Gastroesophageal sphincter (tissue), 4 donors: ENCODE measurements at regions not wholly inside any gene's neighbourhood (a gene's known extent, or its start where the extent isn't known, plus 50 kb on each side); places are given as distances from the start of the nearest gene placed in this dataset.
"Not testable (repeated sequence)": the region's sequence is repeated elsewhere in the genome, so short reads cannot be mapped to it uniquely, and the experiment has no call there.

Source experiments
- ATAC-seq: fragments of 150-250 bp; one replicate; pipeline ENCODE4 v1.9.1; 2016; ENCODE audit warnings: mild to moderate bottlenecking, moderate library complexity
- H3K27ac ChIP-seq, 4 donors: fragments of 200-600 bp; sonication (generic) in 3 of 4; 1 replicate in 3 of 4; 2 replicates in 1 of 4; pipeline ENCODE4 v1.5.1; 2016 to 2019
- H3K27me3 ChIP-seq: fragments of 200-600 bp; sonication (generic); one replicate; pipeline ENCODE4 v1.5.1; 2019
- H3K36me3 ChIP-seq, 2 donors: fragments of 200-600 bp; sonication (generic); one replicate each; pipeline ENCODE4 v1.5.1; 2019; ENCODE audit warnings: control low read depth in 1 of 2
- H3K4me1 ChIP-seq, 3 donors: fragments of 200-600 bp; sonication (generic); 1 replicate in 2 of 3; 2 replicates in 1 of 3; pipeline ENCODE4 v1.5.1; 2016 to 2019; ENCODE audit warnings: control low read depth in 2 of 3
- H3K4me3 ChIP-seq, 2 donors: fragments of 200-600 bp; sonication (generic); one replicate each; pipeline ENCODE4 v1.5.1; 2019; ENCODE audit warnings: mild to moderate bottlenecking in 1 of 2, moderate library complexity in 1 of 2
- H3K9me3 ChIP-seq, 3 donors: fragments of 200-600 bp; sonication (generic); one replicate each; pipeline ENCODE4 v1.5.1; 2017 to 2019; ENCODE audit warnings: control low read depth in 2 of 3
- EP300 ChIP-seq: sonication (generic); formaldehyde crosslinking; IDR thresholded peaks from one replicate; pipeline ENCODE4 v1.6.1; 2017; ENCODE audit warnings: antibody characterized with exemption, mild to moderate bottlenecking
- POLR2A ChIP-seq, 2 donors: fragments of 450-650 bp; IDR thresholded peaks; one replicate each; pipeline ENCODE4 v1.6.1; 2017; ENCODE audit warnings: antibody characterized with exemption in 2 of 2, mild to moderate bottlenecking in 2 of 2, moderate library complexity in 1 of 2
- POLR2AphosphoS5 ChIP-seq: sonication (generic); formaldehyde crosslinking; IDR thresholded peaks from one replicate; pipeline ENCODE4 v1.6.1; 2017; ENCODE audit warnings: antibody characterized with exemption
- WGBS, 2 donors: methylation state at CpG; one replicate each; pipeline ENCODE4 v1.1.5; 2018; ENCODE audit warnings: low coverage in 1 of 2; 5-methylcytosine and 5-hydroxymethylcytosine counted together
- TF ChIP-seq, protein P1 (sequence below), 4 experiments: fragments of 200-600 bp in 2 of 4; fragments of 450-650 bp in 2 of 4; sonication (generic) in 1 of 4; IDR thresholded peaks; one replicate each; pipeline ENCODE4 v1.5.1; 2017 to 2019; ENCODE audit warnings: antibody characterized with exemption in 4 of 4, mild to moderate bottlenecking in 2 of 4, moderate library complexity in 2 of 4

DNA sequence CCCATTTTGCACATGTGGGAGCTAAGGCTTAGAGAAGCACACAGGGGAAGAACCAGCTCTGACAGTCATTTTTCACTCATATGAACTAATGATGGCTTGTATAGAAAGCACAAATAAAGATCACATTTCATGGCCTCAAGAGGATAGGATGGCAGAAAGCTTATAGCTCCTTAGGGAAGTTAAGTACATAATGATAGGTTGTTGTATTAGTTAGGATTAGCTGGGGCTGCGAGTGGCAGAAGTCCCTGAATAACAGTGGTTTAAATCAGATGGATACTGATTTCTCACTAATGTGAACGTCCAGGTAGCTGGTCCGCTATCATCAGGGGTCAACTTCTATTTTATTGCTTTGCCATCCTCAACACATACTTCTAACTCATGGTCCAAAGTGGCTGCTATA is 284.0 kb downstream of the RPS6KC1 start:
- no peaks in the 10 kb centered on the region for H3K4me1 ChIP-seq
- WGBS, 2 donors: 71 to 93% methylated on average over 3 of the region's 3 CpGs
- H3K36me3 ChIP-seq: no peaks in the 10 kb centered on the region
- no peaks in the 10 kb centered on the region for H3K9me3 ChIP-seq
- no peak for TF ChIP-seq EP300
- no peak for TF ChIP-seq POLR2A (IDR thresholded peaks at IDR 0.05)
- no peak for TF ChIP-seq POLR2AphosphoS5
- TF ChIP-seq, protein P1, sequence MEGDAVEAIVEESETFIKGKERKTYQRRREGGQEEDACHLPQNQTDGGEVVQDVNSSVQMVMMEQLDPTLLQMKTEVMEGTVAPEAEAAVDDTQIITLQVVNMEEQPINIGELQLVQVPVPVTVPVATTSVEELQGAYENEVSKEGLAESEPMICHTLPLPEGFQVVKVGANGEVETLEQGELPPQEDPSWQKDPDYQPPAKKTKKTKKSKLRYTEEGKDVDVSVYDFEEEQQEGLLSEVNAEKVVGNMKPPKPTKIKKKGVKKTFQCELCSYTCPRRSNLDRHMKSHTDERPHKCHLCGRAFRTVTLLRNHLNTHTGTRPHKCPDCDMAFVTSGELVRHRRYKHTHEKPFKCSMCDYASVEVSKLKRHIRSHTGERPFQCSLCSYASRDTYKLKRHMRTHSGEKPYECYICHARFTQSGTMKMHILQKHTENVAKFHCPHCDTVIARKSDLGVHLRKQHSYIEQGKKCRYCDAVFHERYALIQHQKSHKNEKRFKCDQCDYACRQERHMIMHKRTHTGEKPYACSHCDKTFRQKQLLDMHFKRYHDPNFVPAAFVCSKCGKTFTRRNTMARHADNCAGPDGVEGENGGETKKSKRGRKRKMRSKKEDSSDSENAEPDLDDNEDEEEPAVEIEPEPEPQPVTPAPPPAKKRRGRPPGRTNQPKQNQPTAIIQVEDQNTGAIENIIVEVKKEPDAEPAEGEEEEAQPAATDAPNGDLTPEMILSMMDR (IDR thresholded peaks at IDR 0.05): no peak
- no peak overlapping the region for H3K4me3 ChIP-seq
- ATAC-seq: no peak
- H3K27ac ChIP-seq: no peak overlapping the region
- H3K27me3 ChIP-seq: no peaks in the 10 kb centered on the region

DNA sequence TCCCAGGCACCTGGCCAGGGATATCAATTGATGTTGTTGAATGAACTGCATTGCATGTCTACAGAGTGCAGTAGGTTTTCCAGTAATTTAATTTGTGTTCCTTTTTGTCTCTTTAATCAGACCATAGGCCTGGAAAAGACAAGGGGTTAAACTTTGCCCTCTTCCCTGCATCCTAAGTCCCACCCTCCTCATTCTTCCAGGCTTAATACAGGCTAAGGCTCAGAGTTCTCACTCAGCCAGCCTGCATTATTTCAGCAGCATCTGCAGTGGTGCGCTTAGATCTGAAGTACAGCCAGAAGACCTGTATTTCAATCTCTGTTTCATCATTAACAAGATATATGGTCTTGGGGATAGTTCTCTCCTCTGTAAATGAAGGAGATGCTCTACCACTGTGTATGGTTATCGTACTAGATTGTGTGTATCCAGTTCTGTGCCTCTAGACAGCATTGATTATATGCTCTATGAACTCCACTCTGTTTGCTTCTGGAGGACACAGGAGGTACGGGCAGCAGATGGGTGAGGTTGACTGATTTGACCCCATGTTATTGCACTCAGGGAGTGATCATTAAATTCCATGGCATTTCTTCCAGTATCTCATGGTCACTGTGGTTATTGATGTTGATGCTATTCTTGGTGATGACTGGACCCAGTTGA is 286.1 kb downstream of the RPS6KC1 start:
- H3K27me3 ChIP-seq: no peaks in the 10 kb centered on the region
- no peak overlapping the region for H3K4me3 ChIP-seq
- H3K9me3 ChIP-seq: no peaks in the 10 kb centered on the region
- H3K36me3 ChIP-seq: no peaks in the 10 kb centered on the region
- no peak overlapping the region for H3K27ac ChIP-seq
- WGBS, 2 donors: 73 to 80% methylated on average over 2 to 3 of the region's 3 CpGs
- H3K4me1 ChIP-seq: no peaks in the 10 kb centered on the region
- ATAC-seq: no peak
- TF ChIP-seq EP300 (no peak), POLR2A (IDR thresholded peaks at IDR 0.05) (no peak), POLR2AphosphoS5 (no peak)
- TF ChIP-seq, protein P1 (IDR thresholded peaks at IDR 0.05): no peak

DNA sequence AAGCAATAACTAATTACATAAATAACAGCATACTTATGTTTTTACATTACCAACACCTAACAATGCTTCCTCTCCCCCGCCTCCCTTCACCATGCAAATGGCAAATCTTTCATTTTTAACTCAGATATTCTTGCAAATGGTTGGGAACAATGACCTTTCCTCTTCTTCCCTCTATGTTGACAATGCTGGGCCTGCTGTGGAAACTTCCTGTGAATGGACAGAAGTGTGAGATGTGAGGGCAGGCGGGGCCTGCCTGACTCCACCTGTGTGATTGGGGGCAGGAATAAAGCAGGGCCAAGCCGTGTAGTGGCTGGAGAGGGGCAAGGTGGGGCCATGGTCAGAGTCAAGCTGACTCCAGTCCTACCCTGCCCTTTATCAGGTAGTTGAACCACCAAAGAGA is 289.6 kb downstream of the RPS6KC1 start:
- Histone ChIP-seq H3K27ac (no peak overlapping the region), H3K36me3 (no peaks in the 10 kb centered on the region), H3K9me3 (no peaks in the 10 kb centered on the region), H3K4me1 (no peaks in the 10 kb centered on the region), H3K4me3 (no peak overlapping the region), H3K27me3 (no peaks in the 10 kb centered on the region)
- WGBS, 2 donors: 60 to 94% methylated on average over 1 to 2 of the region's 3 CpGs
- TF ChIP-seq EP300 (no peak), POLR2A (IDR thresholded peaks at IDR 0.05) (no peak), POLR2AphosphoS5 (no peak)
- TF ChIP-seq, protein P1 (IDR thresholded peaks at IDR 0.05): no peak
- ATAC-seq: no peak

DNA sequence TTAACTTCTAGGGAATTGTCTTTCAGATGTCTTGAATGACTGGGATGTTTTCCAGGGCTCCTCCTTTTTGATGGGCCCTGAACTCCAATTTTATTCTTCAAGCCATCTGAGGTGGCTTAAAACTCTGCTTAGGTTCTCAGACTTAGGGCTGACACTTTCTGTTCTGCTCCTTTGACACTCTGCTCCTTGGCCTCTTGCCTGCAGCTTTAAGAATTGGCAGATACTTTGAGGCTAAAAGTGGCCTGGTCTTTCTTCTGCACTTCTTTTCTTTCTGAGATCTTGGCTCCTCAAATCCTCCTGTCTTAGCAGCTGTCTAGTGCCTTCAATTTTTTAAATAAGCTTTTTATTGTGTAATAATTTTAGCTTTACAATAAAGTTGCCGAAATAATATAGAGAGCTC is 294.6 kb downstream of the RPS6KC1 start:
- ATAC-seq: no peak
- no peak overlapping the region for H3K4me3 ChIP-seq
- no peak overlapping the region for H3K27ac ChIP-seq
- 15 to 43% methylated on average over 1 of the region's 1 CpG for WGBS, 2 donors
- no peaks in the 10 kb centered on the region for H3K36me3 ChIP-seq
- no peaks in the 10 kb centered on the region for H3K4me1 ChIP-seq
- H3K27me3 ChIP-seq: no peaks in the 10 kb centered on the region
- TF ChIP-seq POLR2AphosphoS5 (no peak), EP300 (no peak), POLR2A (IDR thresholded peaks at IDR 0.05) (no peak)
- TF ChIP-seq, protein P1 (IDR thresholded peaks at IDR 0.05): no peak
- H3K9me3 ChIP-seq: no peaks in the 10 kb centered on the region

DNA sequence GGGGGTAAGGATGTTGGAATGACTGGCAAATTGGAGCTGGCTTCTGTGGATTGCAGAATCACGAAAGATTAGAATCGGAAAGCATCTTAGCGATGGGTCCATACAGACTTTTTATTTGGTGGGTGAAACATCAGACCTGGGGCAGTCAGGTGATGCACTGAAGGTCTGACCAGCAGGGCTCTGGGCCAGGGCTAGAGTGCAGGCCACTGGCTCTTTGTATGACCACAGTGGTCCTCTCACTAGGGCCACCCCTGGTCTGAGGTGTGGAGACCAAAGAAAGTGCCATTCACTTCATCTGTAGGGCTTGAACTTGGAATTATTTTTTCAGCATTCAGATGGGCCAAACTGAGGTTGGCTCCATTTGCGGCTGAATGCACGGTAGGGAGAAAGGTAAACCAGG is 306.4 kb downstream of the RPS6KC1 start:
- H3K27me3 ChIP-seq: peaks cover 2% of the 10 kb centered on the region
- no peak overlapping the region for H3K27ac ChIP-seq
- no peaks in the 10 kb centered on the region for H3K4me1 ChIP-seq
- H3K9me3 ChIP-seq: peaks cover 0 to 17% (median 0%) of the 10 kb centered on the region in 3 donors
- TF ChIP-seq, protein P1 (IDR thresholded peaks at IDR 0.05): no peak
- no peak for TF ChIP-seq EP300
- TF ChIP-seq POLR2A (IDR thresholded peaks at IDR 0.05): no peak
- no peak for TF ChIP-seq POLR2AphosphoS5
- no peak overlapping the region for H3K4me3 ChIP-seq
- ATAC-seq: no peak
- 80 to 93% methylated on average over 1 to 5 of the region's 5 CpGs for WGBS, 2 donors
- no peaks in the 10 kb centered on the region for H3K36me3 ChIP-seq

DNA sequence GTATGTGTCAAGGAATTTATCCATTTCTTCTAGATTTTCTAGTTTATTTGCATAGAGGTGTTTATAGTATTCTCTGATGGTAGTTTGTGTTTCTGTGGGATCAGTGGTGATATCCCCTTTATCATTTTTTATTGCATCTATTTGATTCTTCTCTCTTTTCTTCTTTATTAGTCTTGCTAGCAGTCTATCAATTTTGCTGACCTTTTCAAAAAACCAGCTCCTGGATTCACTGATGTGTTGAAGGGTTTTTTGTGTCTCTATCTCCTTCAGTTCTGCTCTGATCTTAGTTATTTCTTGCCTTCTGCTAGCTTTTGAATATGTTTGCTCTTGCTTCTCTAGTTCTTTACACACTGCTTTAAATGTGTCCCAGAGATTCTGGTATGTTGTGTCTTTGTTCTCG is 307.3 kb downstream of the RPS6KC1 start:
- ATAC-seq, H3K36me3 ChIP-seq, H3K27me3 ChIP-seq, H3K4me3 ChIP-seq, H3K27ac ChIP-seq, H3K4me1 ChIP-seq: not testable (repeated sequence)
- WGBS, 2 donors: 75 to 90% methylated on average over 1 of the region's 1 CpG
- H3K9me3 ChIP-seq: peaks cover 0 to 17% (median 0%) of the 10 kb centered on the region in 3 donors
